ENCODE measurements at regions not wholly inside any gene's neighbourhood (a gene's known extent, or its start where the extent isn't known, plus 50 kb on each side); places are given as distances from the start of the nearest gene placed in this dataset.
"Not testable (repeated sequence)": the region's sequence is repeated elsewhere in the genome, so short reads cannot be mapped to it uniquely, and the experiment has no call there.

DNA sequence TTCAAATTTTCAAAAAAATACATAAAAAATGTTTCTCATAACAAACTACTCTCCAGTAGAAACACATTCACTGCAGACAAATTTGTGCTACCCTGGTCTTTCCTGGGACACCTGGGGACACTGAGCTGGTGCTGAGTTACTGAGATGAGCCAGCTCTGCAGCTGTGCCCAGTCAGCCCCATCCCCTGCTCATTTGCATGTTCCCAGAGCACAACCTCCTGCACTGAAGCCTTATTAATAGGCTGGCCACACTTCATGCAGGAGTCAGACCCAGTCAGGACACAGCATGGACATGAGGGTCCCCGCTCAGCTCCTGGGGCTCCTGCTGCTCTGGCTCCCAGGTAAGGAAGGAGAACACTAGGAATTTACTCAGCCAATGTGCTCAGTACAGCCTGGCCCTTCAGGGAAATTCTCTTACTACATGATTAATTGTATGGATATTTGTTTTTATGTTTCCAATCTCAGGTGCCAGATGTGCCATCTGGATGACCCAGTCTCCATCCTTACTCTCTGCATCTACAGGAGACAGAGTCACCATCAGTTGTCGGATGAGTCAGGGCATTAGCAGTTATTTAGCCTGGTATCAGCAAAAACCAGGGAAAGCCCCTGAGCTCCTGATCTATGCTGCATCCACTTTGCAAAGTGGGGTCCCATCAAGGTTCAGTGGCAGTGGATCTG lies 1529.3 kb downstream of the RPIA start:
- H3K4me1 Mint-ChIP-seq (ENCODE audit: low read depth); H3K27ac Mint-ChIP-seq; H3K27me3 Mint-ChIP-seq (ENCODE audit: low read depth); DNase-seq; H3K9me3 Mint-ChIP-seq; intact Hi-C loops (cut with micrococcal nuclease); H3K4me3 Mint-ChIP-seq; H3K36me3 Mint-ChIP-seq (ENCODE audit: low read depth); CTCF ChIA-PET: not testable (repeated sequence)

DNA sequence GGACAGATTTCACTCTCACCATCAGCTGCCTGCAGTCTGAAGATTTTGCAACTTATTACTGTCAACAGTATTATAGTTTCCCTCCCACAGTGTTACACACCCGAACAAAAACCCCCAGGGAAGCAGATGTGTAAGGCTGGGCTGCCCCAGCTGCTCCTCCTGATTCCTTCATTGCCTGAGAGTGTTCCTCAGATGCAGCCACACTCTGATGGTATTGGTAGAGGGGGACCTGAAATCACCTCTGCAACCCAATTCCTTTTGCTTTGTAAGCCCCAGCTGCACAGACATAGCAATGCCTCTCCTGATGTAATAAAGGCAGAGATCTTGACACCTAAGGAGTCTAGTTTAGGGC lies 1529.8 kb downstream of the RPIA start:
- H3K36me3 Mint-ChIP-seq (ENCODE audit: low read depth), result no peaks in the 10 kb centered on the region
- CTCF ChIA-PET, result no interaction called here
- intact Hi-C loops (cut with micrococcal nuclease), result no loop called here

DNA sequence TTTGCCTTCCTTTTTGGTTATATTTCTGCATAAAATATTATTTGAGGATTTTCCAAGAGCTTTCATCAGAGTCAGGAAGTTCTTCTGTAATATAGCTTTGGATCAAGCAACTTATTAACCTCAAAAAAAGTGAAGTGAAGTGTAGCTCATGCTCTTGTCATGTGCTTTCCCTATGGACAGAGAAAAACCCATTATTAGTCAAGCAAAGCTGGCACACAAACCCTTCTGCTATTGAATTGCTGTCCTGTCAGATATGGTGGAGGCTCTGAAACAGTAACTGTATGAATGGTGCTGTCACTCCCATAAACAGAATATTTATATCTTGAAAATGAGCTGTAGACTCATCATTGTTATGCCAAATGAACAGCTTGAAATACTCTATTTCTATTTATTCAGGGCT lies 1533.3 kb downstream of the RPIA start:
- H3K27ac Mint-ChIP-seq; H3K36me3 Mint-ChIP-seq (ENCODE audit: low read depth); H3K4me1 Mint-ChIP-seq (ENCODE audit: low read depth); CTCF ChIA-PET; DNase-seq; intact Hi-C loops (cut with micrococcal nuclease); H3K27me3 Mint-ChIP-seq (ENCODE audit: low read depth); H3K9me3 Mint-ChIP-seq; H3K4me3 Mint-ChIP-seq: not testable (repeated sequence)

More for the DNA sequence above, 1529.8 kb downstream of the RPIA start:
- Mint-ChIP-seq H3K27me3 (ENCODE audit: low read depth) (no peaks in the 10 kb centered on the region), H3K4me3 (no peak overlapping the region), H3K4me1 (ENCODE audit: low read depth) (no peaks in the 10 kb centered on the region), H3K27ac (no peak overlapping the region), H3K9me3 (peaks cover 2% of the 10 kb centered on the region)
- DNase-seq, result no peak

DNA sequence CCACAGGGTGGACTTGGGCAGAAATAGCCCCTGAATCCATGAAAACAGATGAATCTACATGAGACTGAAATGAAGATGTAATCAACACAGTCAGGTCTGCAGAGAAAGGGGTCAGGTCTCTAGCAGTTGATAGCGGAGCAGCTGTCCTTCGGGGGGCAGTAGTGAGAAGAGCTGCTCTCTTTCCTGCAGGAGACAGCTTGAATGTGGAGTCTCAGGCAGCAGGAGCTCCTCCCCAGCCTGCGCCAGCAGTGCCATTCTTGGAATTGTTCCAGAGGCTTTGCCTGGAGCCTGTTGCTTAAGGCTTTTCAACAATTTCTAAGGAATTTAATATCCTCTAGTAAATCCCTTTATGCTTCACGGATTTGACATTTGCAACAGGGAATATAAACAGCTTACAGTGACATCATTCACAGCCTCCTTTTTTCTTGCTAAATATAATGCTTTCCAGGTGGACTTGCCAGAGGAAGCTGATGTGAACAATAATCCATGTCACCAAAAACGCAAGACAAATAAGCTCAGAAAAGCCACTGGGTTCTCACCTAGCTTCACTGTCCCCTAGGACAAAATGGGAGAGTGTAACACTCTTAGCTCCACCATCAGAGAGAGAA lies 1535.1 kb downstream of the RPIA start:
- intact Hi-C loops (cut with micrococcal nuclease); H3K4me1 Mint-ChIP-seq (ENCODE audit: low read depth); H3K27me3 Mint-ChIP-seq (ENCODE audit: low read depth); H3K4me3 Mint-ChIP-seq; CTCF ChIA-PET; H3K27ac Mint-ChIP-seq; H3K36me3 Mint-ChIP-seq (ENCODE audit: low read depth); DNase-seq; H3K9me3 Mint-ChIP-seq: not testable (repeated sequence)

DNA sequence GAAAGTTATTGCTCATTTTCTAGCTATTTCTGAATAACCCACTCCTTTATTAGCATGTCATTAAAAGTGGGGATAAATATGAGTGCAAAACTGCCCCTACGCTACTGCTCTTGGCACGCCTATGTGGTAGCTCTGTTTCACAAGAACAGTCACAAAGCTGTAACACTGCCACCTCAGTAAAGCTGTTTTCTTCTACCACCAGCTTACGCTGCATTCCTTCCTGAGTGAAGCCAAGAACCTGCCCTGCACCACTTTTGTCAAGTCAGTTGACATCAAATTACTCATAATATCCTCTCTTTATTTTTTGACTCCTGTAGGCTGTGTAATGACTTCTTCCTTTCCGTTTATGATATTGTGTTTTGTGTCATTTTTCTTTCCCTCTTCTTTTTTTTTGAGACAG lies 1539.7 kb downstream of the RPIA start:
- H3K27ac Mint-ChIP-seq; intact Hi-C loops (cut with micrococcal nuclease); H3K36me3 Mint-ChIP-seq (ENCODE audit: low read depth); DNase-seq; H3K4me3 Mint-ChIP-seq; H3K9me3 Mint-ChIP-seq; CTCF ChIA-PET; H3K27me3 Mint-ChIP-seq (ENCODE audit: low read depth); H3K4me1 Mint-ChIP-seq (ENCODE audit: low read depth): not testable (repeated sequence)

DNA sequence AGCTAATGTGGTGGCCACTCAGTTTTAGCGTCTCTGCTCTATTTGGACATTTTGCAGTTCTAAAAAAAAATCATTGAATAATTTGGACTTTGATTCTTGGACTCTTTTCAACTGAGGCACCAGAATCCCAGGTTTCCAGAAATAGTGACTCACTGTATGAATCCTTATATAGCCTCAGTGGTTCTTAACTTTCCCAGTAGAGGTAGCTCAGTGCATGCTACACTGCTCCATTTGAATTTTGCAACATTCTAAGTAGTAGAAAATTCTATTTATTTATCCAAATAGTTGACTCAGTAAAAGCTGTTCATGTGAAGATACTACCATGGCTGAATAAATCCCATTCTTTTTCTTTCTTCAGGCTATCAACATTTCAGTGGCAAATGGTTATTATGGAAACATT lies 1544.0 kb downstream of the RPIA start:
- H3K4me1 Mint-ChIP-seq (ENCODE audit: low read depth); H3K9me3 Mint-ChIP-seq; H3K36me3 Mint-ChIP-seq (ENCODE audit: low read depth); intact Hi-C loops (cut with micrococcal nuclease); H3K27me3 Mint-ChIP-seq (ENCODE audit: low read depth); H3K4me3 Mint-ChIP-seq; H3K27ac Mint-ChIP-seq; CTCF ChIA-PET; DNase-seq: not testable (repeated sequence)

DNA sequence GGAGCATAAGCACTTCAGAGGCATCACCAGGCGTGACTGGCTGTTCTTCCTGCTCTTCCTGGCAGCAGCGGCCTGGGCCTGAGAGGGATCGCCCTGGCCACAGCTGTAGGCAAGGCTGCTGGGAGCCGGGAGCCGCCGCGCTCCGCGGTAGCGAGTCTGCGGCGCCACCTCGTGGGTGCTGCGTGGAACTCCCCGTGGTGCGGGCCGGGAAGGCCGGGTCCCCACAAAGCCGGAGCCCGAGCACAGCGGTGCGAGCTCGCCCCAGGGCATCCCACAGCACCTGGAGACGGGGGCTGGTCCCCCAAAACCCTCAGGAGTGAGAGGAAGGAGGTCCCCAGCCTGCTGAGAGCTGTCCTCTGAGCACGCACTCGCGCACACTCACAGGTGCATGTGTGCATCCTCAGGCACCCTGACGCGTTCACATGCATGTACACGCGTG lies 1546.5 kb downstream of the RPIA start:
- DNase-seq; H3K36me3 Mint-ChIP-seq (ENCODE audit: low read depth); H3K27ac Mint-ChIP-seq; H3K27me3 Mint-ChIP-seq (ENCODE audit: low read depth); H3K4me3 Mint-ChIP-seq; H3K9me3 Mint-ChIP-seq; CTCF ChIA-PET; H3K4me1 Mint-ChIP-seq (ENCODE audit: low read depth); intact Hi-C loops (cut with micrococcal nuclease): not testable (repeated sequence)

DNA sequence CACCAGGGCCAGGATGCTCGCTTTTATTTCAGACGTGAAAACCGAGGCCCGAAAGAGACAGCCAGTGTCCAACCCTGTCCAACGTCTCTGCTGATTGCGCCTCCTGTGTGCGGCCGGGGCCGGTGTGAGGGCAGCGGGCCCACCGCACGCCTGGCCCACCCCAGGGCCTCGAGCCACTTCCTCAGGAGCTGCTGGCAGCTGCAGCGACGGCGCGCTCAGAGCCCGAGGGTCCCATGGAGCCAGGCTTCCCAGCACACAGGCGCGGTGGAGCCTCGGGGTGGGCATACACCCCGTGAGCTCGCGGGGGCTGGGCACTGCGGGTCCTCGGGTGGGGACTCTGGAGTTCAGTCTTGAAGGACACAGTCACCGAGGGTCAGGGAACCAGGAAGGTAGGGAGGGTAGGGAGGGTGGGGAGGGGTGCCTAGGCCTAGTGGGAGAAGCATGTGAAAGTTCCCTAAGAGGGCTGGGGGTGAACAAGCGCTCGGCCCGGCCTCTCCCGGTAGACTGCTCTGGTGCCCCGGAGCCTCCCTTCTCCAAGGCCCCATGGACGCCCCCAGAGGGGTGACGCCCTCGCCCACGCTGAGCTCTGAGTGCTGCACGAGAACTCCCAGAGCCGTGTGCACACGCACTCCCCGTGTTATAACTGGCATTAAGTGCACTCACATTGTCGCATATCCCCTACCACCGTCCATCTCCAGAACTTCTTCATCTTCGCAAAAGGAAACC lies 1547.2 kb downstream of the RPIA start:
- H3K4me1 Mint-ChIP-seq (ENCODE audit: low read depth); CTCF ChIA-PET; H3K4me3 Mint-ChIP-seq; H3K36me3 Mint-ChIP-seq (ENCODE audit: low read depth); intact Hi-C loops (cut with micrococcal nuclease); H3K9me3 Mint-ChIP-seq; H3K27ac Mint-ChIP-seq; DNase-seq; H3K27me3 Mint-ChIP-seq (ENCODE audit: low read depth): not testable (repeated sequence)

DNA sequence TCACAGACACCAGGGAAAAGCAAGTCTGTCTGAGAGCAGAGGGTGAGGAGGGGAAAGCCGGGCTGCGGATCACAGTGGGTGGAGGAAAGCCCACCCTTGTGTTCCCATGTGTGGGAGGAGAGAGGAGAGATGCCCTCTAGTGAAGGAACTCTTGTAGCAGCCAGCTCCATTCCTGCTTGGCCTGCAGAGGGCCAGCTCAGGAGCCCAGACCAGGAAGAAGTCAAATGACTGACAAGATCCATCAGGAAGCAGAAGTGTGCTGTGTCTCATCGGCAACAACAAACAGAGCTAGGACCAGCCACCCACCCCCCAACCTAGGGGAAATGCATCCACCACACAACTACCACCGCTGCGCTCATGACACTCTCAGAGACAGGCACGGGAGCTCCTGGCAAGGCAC lies 1548.3 kb downstream of the RPIA start:
- H3K27me3 Mint-ChIP-seq (ENCODE audit: low read depth); DNase-seq; H3K27ac Mint-ChIP-seq; H3K4me1 Mint-ChIP-seq (ENCODE audit: low read depth); CTCF ChIA-PET; H3K9me3 Mint-ChIP-seq; H3K36me3 Mint-ChIP-seq (ENCODE audit: low read depth); H3K4me3 Mint-ChIP-seq; intact Hi-C loops (cut with micrococcal nuclease): not testable (repeated sequence)

DNA sequence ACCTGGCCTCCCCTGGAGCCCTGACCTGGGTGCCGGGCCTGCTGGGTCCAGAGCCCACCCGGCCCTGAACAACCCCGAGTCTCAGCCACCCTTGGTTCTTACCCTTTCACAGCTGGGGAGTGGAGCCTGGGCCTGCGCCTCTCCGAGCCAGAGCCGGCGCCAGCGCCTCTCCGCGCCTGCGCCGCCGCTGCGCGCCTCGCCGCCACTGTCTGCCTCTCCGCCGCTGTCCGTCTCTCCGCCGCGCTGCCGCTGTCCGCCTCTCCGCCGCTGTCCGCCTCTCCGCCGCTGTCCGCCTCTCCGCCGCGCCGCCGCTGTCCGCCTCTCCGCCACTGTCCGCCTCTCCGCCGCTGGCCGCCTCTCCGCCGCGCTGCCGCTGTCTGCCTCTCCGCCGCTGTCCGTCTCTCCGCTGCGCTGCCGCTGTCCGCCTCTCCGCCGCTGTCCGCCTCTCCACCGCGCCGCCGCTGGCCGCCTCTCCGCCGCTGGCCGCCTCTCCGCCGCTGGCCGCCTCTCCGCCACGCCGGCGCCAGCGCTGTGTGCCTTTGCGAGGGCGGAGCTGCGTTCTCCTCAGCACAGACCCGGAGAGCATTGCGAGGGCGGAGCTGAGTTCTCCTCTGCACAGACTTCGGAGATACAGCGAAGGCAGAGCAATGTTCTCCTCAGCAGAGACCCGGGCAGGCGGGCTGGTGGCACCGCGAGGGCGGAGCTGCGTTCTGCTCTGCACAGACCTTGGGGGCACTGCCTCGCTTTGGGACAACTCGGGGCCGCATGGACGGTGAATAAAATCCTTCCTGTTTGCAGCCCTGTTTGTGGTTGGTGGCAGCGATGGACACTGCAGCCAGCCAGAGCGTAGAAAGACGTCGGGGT lies 1553.7 kb downstream of the RPIA start:
- H3K4me1 Mint-ChIP-seq (ENCODE audit: low read depth); H3K4me3 Mint-ChIP-seq; DNase-seq; H3K27me3 Mint-ChIP-seq (ENCODE audit: low read depth); H3K27ac Mint-ChIP-seq; intact Hi-C loops (cut with micrococcal nuclease); H3K36me3 Mint-ChIP-seq (ENCODE audit: low read depth); CTCF ChIA-PET; H3K9me3 Mint-ChIP-seq: not testable (repeated sequence)

DNA sequence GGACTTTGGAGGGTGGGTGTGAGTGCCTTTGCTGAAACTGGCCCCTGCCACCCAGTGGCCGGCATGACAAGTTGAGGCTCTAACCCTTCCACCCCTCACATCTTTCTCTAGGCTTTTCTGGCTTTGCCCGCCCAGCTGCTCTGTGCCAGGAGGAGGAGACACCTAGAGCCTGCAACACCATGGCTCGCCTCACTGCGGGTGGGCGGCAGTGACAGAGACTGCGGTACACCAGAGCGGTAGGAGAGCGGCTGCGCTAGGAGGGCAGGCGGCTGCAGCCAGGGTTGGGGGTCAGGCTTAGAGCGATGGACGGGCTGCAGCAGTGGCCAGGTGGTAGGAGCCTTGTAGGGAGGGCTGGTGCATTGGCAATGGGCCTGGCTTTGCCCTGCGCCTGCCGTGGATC lies 1556.9 kb downstream of the RPIA start:
- H3K4me1 Mint-ChIP-seq (ENCODE audit: low read depth); H3K36me3 Mint-ChIP-seq (ENCODE audit: low read depth); H3K9me3 Mint-ChIP-seq; H3K27me3 Mint-ChIP-seq (ENCODE audit: low read depth); intact Hi-C loops (cut with micrococcal nuclease); H3K4me3 Mint-ChIP-seq; CTCF ChIA-PET; DNase-seq; H3K27ac Mint-ChIP-seq: not testable (repeated sequence)

DNA sequence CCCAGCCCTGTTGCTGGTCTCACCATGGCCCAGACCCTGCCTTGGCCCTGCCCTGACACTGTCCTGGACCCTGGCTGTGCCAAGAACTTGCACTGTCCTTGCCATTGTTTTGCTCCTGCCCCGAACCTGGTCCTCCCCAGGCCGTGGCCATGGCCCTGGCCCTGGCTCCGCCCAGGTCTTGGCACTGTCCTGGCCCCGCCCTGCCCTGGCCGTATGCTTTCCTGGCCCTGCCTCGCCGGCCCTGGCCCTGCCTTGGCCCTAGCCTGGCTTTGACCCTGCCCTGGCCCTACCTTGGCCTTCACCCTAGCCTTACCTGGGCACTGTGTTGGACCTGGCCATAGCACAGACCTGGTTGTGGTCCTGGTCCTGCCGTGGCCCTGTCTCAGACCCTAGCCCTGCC lies 1558.9 kb downstream of the RPIA start:
- CTCF ChIA-PET; DNase-seq; H3K36me3 Mint-ChIP-seq (ENCODE audit: low read depth); H3K4me1 Mint-ChIP-seq (ENCODE audit: low read depth); H3K4me3 Mint-ChIP-seq; H3K27ac Mint-ChIP-seq; H3K27me3 Mint-ChIP-seq (ENCODE audit: low read depth); H3K9me3 Mint-ChIP-seq; intact Hi-C loops (cut with micrococcal nuclease): not testable (repeated sequence)
